Mammary epithelial cell (primary cell): ENCODE measurements at regions not wholly inside any gene's neighbourhood (a gene's known extent, or its start where the extent isn't known, plus 50 kb on each side); places are given as distances from the start of the nearest gene placed in this dataset.

Experiments
- EZH2 ChIP-seq: IDR thresholded peaks from 2 replicates; pipeline ENCODE4 v1.6.1; 2012; ENCODE audit warnings: low read length, inconsistent platforms, borderline replicate concordance
- TF ChIP-seq, protein P1 (sequence below), 2 donors: IDR thresholded peaks in 1 of 2; conservative IDR thresholded peaks in 1 of 2; 2 replicates each; pipeline ENCODE4 v1.5.1; 2011 to 2012; ENCODE audit warnings: inconsistent platforms in 2 of 2, low read length in 2 of 2, mild to moderate bottlenecking in 2 of 2, control low read depth in 1 of 2, low read depth in 1 of 2; ENCODE audit not compliant: insufficient read depth in 1 of 2; ENCODE audit errors: extremely low read depth in 1 of 2

DNA sequence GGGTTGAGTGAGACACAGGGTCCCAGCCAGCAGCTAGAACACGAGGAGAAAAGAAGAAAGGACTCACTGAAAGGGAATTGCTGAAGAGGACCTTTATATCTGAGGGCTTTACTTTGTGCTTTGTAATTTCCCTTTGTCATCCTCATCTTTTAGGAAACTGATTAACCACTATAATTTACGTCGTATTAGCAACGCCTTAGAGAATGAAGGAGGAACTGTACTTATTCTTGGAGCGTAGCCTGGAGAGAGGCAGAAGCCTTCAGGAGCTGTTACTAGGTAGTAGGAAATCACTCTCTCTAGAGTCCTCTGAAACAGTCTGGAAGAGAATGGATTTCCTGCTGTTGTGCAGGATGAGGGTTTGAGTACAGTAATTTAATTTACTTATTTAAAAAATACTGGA lies 101.0 kb upstream of the STEAP1B start:
- TF ChIP-seq, protein P1, sequence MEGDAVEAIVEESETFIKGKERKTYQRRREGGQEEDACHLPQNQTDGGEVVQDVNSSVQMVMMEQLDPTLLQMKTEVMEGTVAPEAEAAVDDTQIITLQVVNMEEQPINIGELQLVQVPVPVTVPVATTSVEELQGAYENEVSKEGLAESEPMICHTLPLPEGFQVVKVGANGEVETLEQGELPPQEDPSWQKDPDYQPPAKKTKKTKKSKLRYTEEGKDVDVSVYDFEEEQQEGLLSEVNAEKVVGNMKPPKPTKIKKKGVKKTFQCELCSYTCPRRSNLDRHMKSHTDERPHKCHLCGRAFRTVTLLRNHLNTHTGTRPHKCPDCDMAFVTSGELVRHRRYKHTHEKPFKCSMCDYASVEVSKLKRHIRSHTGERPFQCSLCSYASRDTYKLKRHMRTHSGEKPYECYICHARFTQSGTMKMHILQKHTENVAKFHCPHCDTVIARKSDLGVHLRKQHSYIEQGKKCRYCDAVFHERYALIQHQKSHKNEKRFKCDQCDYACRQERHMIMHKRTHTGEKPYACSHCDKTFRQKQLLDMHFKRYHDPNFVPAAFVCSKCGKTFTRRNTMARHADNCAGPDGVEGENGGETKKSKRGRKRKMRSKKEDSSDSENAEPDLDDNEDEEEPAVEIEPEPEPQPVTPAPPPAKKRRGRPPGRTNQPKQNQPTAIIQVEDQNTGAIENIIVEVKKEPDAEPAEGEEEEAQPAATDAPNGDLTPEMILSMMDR (conservative IDR thresholded peaks at IDR 0.05 in 1 of 2, IDR thresholded peaks at IDR 0.05 in 1 of 2; ENCODE audit: extremely low read depth in 1 of 2, insufficient read depth in 1 of 2, low read depth in 1 of 2, low read length in 2 of 2): no peak
- no peak for TF ChIP-seq EZH2
